RKO (cell line): ENCODE measurements at regions not wholly inside any gene's neighbourhood (a gene's known extent, or its start where the extent isn't known, plus 50 kb on each side); places are given as distances from the start of the nearest gene placed in this dataset.
"Not testable (repeated sequence)": the region's sequence is repeated elsewhere in the genome, so short reads cannot be mapped to it uniquely, and the experiment has no call there.

Experiments used
- DNase-seq: peaks from one replicate; pipeline ENCODE4 v3.0.0-alpha.2; 2016; ENCODE audit warnings: low spot score

DNA sequence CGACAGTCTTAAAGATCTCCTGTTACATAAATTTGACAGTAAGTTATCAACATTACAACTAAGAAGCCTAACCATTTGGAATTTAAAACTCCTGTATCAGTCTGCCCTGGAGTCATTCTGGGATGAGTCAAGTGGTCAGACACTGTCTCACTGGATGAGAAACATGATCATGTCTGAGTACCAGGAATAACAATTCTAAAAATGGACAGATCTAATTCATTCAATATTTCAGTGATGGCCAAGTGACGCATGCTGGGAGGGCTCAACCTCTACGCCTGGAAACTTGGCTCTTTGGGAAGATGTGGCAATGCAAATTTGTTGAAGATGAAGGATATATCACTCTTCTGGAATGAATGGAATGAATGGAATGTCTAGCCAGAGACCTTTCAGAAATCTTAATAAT, 1427.2 kb downstream of the STIM2 start:
- DNase-seq = peak; percentile 3

DNA sequence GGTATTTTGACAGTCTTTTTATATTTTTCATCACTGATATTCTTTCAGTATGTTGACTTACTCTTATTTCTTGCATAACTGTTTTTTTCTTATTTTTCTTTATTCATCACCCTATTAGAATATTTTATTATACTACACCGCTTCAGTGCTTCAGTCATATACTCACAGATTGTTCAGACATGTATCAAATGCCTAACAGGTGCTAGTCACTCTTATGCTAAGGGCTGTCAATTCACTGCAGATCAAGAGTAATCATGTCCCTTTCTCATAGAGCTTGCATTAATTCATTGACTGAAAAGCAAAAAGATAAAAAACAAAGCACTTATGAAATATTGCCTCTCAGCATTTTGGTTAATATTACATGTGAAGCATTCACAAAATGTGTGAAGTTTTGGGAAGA, 1435.6 kb downstream of the STIM2 start:
- DNase-seq = no peak

DNA sequence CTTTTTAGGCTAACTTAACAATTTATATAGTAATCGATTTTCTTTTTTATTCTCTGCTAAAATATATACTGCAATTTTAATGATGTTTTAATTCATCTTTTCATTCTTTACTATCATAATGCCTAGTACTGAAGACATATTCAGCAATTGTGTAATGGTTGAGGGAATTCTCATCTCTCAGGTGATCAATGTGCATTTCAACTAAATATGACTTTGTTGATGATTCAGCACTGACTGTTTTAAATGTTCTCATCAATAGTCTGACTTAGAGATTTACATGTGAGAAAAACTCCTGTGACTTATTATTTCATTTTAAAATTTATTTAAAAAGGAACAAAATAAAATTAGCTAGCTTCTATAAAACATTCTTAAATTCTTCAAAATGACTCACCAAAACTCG, 1450.3 kb downstream of the STIM2 start:
- no peak for DNase-seq

DNA sequence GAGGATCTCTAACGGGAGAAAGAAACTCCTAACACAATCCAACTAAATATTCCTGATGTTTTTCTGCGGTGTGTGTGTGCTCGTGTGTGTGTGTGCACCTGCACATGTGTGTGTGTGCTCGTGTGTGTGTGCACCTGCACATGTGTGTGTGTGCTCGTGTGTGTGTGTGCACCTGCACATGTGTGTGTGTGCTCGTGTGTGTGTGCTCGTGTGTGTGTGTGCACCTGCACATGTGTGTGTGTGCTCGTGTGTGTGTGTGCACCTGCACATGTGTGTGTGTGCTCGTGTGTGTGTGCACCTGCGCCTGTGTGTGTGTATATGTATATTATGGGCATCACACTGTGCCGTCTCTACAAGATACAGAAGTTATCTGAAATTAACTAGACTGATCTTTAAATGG, 1451.9 kb downstream of the STIM2 start:
- not testable (repeated sequence) for DNase-seq

DNA sequence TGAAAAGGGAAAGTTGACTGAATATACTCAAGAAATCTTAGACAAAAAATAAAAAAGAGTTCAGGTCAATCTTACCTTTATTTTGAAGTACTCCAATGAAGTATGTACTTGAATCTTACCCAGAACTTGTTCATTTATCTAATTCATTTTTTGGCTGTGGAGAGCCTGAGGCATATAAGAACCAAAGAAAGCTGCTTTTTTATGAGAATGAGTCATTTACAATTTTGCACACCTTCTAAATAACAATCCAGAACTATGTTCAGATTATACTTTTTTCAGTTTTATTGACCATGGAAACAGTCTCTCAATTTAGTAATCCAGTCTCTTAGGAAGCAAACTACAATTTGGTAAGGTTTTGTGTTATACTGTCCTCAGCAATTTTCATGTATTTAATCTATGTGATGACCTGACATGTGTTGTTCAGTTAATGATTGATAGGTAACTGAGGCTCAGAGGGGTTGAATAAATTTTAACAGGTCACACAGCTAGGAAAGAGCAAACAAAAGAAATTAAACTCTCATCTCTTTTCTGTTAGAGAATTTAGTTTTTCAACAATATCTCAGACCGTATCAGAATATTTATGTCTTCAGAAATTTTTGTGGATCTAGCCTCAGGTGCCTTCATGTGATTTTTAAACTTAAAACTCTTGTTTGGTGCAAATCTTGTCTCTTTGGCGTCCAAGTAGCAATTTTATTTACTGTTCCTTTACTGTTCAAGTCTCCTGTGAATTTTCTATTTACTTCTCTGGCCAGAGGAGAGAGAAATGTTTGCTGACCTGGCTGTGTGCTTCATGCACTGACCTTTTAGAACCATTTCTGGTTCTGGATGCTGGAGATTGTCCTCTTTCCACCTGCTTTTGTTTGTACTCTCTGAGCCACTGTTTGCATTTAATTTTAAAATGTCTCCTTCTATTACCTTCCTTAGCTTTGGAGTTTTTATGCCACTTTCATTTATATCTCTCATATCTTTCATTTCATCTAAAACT, 1453.4 kb downstream of the STIM2 start:
- no peak for DNase-seq

DNA sequence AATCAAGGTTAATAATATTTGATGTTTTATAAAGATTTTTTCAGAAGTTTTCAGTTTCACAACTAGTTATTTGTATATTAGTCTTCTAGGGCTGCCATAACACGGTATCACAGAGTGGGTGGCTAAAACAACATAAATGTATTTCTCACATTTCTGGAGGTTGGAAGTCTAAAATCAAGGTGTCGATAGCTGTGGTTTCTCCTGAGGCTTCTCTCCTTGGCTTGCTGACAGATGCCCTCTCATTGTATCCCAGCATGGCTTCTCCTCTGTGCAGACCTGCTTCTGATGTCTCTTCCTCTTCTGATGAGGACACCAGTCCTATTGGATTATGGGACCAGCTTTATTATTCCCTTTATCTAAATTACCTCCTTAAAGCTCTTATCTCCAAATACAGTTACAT, 1456.6 kb downstream of the STIM2 start:
- no peak for DNase-seq

DNA sequence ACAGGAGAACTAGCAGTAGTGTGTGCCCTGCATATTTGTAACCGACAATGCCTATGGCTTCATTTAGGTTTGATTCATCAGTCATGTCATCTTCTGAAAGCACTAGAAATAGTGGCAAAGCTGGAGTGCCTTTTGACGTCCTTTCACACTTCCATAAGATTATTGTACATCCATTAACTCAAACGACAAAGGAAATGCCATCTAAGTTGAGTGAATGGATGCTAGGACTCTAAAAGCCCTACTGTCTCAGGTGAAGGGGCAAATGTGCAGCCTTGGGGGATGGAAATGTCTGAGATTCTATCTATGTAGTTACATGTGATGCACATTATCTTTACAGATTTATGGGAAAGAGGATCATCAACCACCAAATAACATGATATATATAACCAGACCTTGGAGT, 1473.6 kb downstream of the STIM2 start:
- DNase-seq = no peak

DNA sequence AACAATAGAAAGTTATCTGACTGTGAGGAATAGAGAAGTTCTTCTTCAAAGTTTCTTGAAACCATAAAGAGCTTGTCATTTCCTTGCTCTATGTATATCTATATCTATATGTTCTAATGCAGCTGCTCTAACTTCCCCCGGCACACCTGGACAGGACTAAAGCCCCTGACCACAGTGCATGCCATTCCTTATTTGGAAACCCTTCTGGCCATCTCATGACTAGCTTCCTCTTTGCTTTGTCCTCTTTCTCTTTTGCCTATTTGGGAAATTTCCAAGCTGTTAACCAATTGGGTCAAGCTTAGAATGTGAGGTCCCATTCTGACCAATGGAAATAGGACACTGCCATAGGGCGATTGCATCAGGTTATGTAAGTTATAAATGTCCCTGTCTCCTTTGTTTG, 1481.1 kb downstream of the STIM2 start:
- no peak for DNase-seq

DNA sequence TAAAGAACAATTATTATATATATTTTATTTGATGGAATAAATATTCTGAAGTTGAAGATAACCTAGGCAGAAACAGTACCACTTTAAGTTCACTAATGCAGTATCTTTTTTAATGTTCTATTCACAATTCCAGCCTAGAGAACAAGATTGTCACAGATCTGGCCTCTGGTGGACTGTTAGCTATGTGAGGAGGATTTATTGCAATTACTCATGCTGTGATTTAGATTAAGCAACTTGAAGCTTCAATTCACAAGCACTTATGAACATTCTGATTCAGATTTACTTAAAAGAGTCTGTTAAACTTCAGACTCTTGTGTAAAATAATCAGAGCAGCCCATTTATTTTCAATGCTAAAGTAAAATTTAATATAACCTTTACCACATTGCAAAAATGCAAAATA, 1489.8 kb downstream of the STIM2 start:
- no peak for DNase-seq

DNA sequence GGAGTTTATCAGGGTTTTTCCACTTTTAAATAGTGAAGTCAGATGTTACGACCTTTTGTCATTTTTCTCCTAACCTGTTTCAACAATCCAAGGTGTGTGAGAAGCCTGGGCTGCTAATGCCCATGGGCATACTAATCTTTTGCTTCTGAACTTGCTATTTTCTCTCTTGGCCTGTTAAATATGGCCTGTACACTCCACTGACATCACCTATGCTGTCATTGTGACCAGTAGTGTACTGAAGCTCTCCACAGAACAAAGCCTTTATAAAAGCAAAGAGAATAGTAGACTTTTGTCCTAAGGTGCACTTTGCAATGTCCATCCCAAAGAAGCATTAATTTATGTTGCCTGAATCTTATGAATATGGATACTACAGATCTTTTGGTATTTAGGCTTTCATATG, 1490.5 kb downstream of the STIM2 start:
- no peak for DNase-seq

DNA sequence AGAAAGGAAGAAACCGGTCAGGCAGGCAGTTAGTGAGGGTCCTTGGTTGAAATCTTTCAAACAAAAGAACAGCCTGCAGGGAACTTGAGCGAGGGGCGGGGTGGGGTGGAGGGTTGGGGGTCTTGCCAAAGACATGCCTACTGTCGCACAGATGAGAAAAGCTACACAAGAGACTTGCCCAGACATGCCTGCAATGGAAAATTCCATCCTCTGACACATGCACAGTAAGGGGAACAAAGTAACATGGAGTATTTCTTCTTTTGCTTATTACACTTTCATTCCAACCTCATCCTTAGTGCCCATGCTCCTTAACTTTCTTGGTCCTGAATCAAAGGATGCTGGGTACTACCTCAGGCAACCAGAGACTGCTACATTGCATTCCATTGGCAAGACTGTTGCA, 1491.2 kb downstream of the STIM2 start:
- DNase-seq = no peak

DNA sequence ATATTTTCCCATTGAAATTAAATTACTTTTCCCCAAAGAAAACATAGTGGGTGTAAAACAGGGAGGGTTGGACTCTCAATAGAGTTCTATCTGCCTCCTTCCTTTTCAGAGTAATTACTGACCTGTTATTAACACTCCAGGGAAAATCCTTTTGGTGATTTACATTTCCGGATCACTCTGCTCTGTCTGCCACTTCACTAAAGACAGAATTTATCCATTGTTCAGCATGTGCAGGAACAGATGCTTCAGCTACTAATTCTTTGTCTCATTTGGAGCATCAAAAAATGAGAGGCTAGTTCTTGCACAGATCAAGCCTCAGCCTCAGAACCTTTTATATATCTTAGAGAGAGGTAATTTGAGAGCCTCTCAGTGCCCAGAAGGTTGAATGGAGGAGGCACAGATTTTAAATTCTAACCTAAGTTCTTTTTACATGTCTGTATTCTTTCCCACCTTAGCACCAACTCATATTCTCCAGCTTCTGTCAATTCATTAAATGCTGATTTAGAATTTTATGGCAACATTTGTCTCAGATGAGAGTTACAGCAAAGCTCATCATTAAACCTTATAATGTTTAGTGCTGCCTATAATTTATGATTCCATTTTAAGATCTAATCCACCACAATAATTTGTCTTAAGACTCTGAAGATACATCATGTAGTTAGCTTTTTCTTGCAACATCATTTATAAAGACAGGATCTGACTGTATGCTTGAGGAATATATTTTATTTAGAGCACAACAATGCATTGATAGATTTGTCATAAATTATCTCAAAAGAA, 1494.4 kb downstream of the STIM2 start:
- no peak for DNase-seq

DNA sequence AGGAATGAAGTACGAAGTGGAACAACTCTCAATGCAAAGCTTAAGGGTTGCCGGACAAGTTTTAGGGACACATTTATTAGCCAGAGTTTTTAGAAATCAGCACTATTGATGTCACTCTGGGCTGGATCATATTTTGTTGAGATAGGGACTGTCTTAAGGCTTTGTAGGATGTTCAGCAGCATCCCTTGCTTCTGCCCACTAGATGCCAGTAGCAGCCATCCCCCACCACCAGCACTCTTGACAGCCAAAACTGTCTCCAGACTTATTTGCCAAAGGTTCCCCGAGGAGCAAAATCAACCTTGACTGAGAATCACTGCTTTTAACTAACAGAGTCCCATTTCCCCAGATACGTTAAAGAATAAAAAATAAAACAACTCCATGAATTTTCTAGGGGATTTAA, 1497.3 kb downstream of the STIM2 start:
- peak; percentile 44 for DNase-seq

DNA sequence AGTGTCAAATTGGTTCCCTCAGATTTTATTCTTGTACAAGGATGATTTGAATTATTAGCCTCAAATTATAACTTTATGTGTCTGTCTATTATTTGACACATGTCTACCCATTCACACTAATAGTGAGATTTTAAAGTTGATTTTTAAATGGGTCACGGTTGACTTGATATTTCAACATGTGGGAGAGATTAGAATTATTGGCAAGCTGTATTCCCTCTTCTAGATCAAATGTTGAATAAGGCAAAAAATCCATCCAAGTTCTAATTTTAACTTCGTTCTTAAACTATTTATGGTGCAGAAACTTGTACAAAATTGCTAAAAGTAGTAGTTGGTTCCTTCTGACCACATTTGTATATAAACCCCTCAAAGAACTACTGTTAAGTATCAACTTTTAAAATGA, 1498.0 kb downstream of the STIM2 start:
- no peak for DNase-seq

DNA sequence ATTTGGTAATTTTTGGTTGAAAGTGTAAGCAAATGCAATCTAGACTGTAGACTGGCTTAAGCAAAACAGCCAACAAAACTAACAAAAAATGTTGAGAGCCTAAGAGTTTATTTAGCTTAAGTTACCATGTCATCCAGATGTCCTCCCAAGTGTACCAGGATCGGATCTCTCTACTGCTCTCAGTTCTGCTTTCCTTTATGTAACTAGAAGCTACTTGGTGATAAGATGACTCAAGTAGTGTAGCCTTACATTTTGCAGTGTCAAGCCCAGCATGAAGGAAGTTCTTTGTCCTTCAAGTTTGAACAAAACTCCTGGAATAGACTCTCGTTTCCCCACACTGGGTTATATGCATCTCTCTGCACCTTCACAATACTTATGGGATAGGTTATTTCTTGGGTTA, 1500.0 kb downstream of the STIM2 start:
- no peak for DNase-seq

DNA sequence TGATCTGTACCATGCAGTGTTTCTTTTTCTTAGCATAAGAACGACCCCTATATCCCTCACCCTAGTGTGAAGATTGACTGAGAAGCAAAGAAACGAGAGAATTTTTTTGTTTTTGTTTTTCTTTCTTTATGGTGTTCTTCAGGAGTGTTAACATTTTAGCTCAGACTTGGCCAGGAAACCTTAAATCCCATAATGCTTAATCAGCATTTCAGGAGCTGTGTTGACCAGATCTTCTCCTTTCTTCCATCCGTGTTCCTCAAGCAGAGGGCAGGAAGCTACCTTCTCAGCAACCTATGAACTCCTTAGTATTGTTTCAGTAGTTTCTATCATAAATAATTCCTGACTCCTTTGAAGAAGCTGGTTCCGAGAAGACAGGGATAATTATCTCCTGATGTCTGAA, 1501.5 kb downstream of the STIM2 start:
- no peak for DNase-seq

DNA sequence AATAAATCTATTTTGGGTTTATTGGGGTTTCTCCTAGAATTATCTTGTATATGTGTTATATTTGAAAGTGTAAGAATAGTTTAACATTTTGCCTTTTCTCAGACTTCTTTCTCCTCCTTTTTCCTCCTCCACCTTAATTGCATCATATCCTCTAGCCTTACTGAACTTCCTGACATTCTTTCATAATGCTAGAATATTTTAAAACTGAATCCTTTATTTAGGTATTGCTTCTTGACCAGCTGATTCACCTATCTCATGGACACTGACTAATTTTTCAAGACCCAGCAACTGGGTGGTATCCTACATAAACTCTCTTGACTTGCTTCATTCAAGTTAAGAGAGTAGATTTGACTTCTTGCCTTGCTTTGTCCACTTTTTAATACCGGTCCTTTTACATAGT, 1508.9 kb downstream of the STIM2 start:
- DNase-seq = peak; percentile 40

DNA sequence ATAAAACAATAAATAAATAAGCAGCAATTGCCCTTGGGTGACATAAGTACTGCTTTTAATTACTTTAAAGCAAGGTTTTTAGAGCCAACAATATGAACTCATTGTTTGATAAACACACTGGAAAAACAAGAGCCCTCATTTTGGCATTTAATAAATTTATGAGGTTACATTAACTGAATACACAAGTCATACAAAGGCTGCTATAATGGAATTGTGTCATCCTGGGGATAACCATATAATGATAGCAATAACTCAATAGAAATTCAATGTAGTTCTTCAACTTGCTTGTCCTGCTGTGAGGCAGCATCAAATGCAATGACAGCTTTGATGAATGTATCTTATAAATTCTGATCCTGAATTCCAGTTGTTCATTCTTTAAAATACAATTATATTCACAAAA, 1512.5 kb downstream of the STIM2 start:
- DNase-seq = no peak

DNA sequence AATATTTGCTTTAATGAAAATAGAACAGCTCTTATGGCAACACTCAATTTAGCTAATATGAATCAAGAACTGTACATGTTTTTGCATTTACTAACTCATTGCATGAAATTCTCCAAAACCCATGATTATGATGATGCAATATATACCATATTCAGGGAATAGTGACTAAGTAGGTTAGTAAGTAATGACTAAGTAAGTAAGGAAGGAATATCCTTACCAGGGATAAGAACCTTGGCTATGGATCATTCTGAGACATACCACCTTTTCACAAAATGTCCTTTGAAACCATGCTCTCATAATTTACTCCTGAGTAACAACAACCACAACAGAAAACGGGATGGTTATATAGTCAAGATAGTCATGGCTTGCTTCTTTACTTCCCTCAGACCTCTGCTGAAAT, 1513.0 kb downstream of the STIM2 start:
- peak; percentile 75 for DNase-seq

DNA sequence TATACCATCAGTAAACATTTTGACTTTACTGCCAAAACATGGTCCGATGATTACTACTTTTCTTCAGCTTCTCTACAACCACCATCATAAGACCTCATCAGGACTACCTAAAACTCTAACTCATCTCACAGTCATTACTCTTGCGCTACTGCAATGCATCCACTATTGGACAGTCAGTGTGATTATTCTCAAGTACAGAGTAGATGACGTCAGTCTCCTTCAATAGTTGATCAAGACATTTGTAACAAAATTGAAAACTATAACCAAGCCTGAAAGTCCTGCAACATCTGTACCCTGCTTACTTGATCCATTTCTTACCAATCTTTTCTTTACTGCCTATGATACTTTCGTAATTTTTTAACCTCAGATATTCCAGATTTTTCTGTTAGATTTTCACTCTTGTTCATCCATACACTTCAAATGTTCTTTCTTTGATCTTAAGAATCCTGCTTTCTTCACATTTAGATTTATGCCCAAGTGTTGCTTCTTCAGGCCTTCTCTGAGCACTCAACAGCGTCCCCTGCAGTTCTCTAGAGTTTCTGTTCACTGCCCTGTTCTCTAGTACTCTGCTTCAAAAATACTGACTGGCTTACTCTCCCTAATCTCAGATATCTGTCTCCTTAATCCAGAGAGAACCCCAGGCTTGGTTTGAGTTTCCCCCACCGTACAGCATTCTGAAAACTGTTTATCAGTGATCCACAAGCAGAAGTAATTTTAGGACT, 1517.6 kb downstream of the STIM2 start:
- DNase-seq = no peak

DNA sequence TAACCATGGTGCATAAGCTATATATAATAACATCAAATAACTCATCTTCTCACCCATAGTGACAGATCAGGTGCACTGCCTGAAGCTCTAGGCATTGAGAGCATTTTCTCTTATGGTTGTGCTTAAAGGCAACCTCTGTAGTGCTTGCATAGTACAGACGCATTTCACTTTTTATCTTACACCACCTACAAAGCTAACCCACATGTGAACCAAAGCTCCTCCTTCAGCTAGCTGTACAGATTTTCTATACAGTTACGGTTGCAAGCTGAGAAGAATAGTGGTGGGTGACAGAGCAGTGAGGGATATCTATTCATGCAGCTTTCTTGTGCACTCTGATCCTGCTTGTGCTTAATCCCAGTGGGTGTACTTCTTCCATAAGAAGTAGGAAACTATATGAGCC, 1525.2 kb downstream of the STIM2 start:
- no peak for DNase-seq

DNA sequence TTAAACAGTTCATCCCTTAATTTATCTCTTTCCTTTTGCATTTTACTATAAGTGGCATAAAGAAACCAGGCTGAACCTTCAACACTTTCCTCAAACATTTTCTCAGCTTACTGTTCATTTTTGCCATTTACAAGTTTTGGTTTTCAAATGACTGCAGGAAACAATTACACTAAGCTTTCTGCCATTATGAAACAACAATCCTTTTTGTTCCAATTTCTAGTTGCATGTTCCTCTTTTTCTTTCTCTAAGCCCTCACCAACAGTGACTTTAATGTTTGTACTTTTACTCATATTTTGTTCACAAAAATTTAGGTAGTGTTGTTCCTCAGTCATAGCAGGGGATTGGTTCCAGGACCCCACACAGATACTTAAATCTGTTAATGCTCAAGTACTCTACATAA, 1526.1 kb downstream of the STIM2 start:
- no peak for DNase-seq

DNA sequence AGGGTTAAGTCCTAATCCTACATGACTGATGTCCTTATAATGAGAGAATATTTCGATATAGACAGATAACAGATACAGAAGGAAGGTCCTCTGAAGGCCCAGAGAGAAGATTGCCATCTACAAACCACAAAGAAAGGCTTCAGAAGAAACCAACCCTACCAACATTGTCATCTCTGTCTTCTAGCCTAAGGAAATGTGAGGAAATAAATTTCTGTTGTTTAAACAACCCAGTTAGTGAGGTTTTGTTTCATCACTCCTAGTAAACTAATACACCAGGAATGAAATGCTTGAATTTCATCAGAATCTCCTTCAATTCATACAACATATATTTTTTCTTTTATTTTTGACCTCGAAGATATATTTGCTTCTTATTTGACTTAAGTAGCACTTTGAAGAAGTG, 1527.8 kb downstream of the STIM2 start:
- DNase-seq = no peak
